Left hindlimb (tissue), 1 donor: ENCODE measurements at regions not wholly inside any gene's neighbourhood (a gene's known extent, or its start where the extent isn't known, plus 50 kb on each side); places are given as distances from the start of the nearest gene placed in this dataset.
A peak's percentile ranks its signal among the peaks of the same experiment; 100 is the strongest.

Experiments
- DNase-seq: peaks from one replicate; pipeline ENCODE4 v3.0.0-alpha.2; 2018

- no peak for DNase-seq
Measured at GRCh38 chr3:84439476-84439875, 519.3 kb upstream of the CADM2 start.

DNA sequence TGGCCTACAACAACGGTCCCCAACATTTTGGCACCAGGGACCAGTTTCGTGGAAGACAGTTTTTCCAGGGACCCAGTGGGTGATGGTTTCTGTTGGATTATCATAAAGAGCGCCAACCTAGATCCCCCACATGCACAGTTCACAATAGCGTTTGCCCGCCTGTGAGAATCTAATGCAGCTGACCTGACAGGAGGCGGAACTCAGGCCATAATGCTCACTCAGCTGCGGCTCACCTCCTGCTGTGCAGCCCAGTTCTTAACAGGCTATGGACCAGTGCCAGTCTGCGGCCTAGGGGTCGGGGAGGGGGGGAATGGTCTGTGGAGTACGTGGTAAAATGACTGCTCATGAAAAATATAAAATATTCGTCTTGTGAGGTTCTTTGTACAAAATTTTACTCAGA, 518.5 kb upstream of the CADM2 start:
- DNase-seq, result peak; percentile 16

- DNase-seq, result no peak
Measured at GRCh38 chr3:84442533-84442932, 516.3 kb upstream of the CADM2 start.

DNA sequence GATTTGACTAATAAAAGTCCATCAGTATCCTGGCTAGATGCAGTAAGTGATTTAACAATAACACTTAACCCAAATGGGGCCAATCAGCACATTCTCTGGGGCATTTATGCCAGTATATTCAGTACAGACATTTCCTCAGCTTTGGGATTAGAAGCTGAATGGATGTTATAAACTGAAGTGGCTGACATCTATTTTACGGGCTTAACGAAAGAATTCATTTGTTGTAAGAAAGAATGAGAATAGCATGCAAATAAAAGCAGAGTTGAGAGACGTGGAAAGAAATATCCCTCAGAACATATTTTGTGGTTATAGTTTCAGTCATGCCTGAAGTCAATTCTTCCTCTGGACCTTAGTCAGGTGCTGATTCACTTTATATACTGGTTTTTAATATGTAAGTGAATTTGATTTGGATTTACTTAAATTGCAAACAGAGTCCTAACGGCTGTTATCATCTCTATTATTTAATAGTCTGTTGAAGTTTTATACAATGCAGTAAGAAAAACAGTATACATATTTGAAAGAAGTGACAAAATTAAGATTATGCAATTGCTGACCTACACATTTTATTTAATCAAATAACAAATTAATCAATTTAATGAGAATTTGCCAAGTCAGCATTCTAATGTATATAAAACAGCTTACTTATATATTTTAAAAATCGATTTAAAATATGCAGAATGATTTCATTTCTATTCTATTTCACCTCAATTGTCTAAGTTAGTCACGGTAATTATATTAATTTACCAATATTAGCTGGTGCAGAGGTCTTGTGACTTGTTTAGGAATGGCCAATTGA, 513.9 kb upstream of the CADM2 start:
- DNase-seq, result no peak

DNA sequence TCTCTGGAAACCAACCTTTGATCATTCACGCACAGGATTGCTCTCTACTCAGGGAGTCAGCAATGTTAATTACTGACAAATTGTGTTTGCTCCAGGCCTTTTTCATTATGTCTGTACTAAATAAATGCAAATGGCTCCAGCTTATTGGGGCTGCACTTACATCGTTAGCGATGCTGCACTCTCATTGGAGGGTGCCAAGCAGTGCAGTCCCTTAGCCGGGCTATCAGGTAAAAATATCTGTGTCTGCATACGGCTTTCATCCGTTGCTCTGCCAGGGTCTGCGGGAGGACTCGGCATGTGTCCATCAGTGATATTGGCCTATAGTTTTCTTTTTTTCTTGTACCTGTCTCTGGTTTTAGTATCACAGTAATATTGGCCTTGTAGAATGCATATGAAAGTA, 471.5 kb upstream of the CADM2 start:
- no peak for DNase-seq

DNA sequence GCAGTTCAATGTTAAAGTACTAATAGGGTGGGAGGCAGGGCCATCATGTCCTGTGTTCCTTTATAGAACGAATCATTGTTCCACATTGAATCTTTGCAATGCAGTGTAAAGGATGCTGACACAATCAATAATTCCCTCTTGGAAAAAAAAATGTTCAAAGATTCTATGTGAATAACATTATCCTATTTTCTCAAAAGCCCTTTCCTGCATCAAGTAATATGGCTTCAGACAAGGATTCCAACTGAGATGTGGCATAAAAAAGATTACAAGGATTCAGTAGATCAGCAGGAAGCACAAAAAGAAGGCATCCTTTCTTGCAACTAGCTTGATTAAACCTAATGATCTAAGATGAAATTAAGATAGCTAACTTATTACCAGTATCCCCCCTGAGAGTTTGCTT, 454.0 kb upstream of the CADM2 start:
- DNase-seq, result no peak

DNA sequence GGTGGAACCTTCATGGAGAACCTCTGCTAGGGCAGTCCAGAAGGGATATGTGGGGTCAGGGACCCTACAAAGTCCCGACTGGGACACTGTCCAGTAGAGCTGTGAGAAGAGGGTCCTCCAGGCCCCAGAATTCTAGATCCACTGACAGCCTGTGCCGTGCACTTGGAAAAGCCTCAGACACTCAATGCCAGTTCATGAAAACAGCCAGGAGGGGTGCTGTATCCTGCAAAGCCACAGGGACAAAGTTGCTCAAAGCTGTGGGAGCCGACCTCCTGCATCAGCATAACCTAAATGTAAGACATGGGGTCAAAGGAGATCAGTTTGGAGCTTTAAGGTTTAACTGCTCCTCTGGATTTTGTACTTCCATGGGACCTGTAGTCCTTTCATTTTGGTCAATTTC, 448.8 kb upstream of the CADM2 start:
- DNase-seq, result no peak

- no peak for DNase-seq
Measured at GRCh38 chr3:84522893-84523292, 435.9 kb upstream of the CADM2 start.

DNA sequence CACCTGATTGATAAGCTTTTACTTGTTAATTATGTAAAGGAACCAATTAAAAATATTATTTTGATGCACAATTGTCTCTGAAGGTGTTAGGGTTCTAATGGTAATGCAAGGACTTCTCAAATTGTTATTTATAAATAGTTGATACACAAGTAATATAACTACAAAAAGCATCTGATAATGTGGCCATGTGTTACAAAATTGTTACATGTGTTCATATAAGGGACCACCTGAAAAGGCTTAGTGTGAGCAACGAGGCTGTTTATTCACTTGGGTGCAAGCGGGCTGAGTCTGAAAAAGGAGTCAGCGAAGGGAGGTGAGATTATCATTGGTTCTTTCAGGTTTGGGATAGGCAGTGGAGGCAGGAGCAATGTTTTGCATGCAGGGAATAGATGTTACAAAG, 421.9 kb upstream of the CADM2 start:
- no peak for DNase-seq

GRCh38 chr3:84538597-84538996, 420.2 kb upstream of the CADM2 start:
- DNase-seq, result no peak

DNA sequence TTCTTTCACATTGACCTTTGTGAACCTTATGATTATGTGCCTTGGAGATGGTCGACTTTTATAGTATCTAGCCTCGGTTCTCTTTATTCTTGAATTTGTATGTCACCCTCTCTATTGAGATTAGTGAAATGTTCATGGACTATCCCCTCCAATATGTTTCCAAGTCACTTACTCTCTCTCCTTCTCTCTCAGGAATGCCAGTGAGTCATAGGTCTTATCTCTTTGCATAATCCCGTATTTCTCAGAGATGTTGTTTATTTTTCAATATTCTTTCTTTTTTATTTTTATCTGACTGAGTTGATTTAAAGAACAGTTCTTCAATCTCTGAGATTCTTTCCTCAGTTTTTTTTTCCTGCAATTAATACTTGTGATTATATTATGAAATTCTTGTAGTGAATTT, 411.6 kb upstream of the CADM2 start:
- DNase-seq, result no peak

DNA sequence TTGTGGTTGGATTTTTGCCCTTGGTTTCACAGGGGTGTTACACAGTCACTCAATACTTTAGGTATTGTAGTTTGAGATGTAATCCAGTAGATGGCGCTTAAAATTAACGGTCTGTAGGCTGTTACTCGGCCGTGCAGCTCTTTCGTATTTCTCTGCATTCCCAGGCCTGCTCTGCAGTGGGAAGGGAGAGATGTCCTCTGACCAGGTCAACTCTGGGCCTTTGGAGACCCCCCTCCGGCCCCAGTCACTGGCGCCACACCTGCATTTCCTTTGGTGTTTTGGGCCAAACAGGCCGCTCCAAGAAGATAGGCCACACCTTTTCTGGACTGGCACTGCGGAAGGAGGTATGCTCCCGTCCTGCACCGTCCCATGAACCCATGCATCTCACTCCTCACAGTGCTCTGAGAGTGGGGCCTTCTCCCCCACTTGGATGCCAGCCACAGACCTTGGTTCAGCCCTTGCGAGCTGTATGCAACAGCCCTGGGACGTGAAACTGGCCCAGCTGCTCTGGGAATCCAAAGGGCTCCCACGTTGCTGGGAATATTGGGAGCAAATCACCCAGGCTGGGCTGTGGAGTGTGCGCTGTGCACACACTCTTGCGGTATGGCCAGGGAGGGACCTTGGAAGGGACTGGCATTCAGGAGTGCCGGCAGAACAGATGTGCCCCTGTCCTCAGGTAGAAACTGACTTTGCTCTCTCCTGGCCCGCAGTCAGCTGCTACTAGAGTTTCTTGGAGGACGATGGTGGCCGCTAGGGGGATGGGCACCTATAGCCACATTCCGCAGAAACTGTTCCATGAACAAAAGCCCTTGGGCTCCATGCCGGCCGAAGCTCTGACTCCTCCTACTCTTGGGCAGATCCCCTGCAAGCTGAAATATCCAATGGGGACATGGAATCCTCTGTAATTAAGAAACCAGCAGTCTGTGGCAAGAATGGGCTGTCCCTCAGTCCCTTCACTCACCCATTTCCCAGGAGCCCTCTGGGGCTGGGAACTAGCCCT, 410.5 kb upstream of the CADM2 start:
- no peak for DNase-seq

DNA sequence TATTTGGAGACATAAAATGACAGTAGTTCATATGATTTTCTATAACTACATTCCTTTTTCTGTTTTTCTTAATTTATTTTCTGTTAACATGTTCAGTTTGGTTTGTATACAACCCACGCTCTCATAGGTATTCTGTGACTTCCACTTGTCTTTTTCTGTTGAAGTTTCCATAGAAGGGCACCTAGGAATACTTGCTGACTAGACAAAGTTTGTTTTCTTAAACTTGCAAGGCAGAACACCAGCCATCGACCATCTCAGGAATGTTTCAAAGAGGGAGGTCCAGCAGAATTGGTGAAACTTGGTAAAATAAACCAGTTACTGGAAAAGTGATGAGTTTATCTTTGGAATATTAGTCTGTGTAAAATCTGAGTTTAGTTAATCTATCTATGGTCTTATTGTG, 403.2 kb upstream of the CADM2 start:
- no peak for DNase-seq

DNA sequence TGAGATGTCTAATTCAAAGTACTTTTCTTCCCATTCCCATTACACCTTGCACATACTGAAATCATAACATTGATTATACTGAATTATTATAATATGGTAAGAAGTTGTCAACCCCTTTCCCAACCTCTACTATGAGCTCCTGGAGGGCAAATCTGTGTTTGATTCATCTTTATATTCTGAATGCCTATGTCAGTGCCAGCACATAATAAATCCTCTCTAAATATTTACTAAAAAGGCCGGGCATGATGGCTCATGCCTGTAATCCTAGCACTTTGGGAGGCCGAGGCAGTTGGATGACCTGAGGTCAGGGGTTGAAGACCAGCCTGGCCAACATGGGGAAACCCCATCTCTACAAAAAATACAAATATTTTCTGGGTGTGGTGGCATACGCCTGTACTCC, 392.5 kb upstream of the CADM2 start:
- DNase-seq, result no peak

GRCh38 chr3:84567796-84568195, 391.0 kb upstream of the CADM2 start:
- no peak for DNase-seq

GRCh38 chr3:84573962-84574361, 384.8 kb upstream of the CADM2 start:
- no peak for DNase-seq

DNA sequence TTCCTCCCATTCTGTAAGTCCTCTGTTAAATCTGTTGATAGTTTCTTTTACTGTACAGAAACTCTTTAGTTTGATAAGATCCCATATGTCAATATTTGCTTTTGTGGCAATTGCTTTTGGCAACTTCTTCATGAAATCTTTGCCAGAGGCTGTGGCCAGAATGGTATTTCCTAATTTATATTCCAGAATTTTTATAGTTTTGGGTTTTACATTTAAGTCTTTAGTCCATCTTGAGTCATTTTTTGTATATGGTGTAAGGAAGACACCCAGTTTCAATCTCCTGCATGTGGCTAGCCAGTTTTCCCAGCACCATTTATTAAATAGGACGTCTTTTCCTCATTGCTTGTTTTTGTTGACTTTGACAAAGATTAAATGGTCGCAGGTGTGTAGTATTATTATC, 372.4 kb upstream of the CADM2 start:
- DNase-seq, result no peak

GRCh38 chr3:84600703-84601225, 358.0 kb upstream of the CADM2 start:
- no peak for DNase-seq

GRCh38 chr3:84601303-84601702, 357.5 kb upstream of the CADM2 start:
- no peak for DNase-seq

- DNase-seq, result no peak
Measured at GRCh38 chr3:84621823-84622222, 337.0 kb upstream of the CADM2 start.

DNA sequence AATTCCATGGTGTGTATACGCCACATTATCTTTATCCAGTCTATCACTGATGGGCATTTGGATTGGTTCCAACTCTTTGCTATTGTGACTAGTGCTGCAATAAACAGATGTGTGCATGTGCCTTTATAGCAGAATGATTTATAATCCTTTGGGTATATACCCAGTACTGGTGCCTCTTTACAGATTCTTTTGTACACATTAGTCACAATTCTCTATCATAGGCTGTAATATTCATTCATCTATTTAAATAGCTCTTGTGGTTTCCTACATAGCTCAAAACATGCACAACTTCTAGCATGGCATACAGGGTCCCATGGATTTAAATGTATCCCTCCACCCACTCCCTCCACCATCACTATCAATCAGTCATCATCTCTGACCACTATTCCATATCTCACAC, 324.1 kb upstream of the CADM2 start:
- no peak for DNase-seq

DNA sequence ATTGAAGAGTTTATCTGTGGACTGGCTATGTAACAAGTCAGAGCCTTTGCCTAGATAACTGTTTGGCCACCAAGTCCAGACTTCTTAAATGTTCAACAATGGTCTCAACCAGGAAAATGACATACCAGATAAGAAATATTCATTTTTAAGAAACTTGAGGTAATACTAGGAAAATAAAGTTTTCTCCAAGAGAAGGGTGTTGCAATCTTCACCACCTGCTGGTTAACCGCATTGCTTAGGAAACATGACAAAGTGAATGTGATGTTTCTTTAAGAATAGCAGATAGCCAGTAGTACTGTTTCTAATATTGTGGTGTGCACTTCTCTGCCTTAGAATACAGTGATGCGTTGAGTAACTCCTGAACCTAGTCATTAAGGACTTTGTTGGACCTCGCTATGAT, 321.5 kb upstream of the CADM2 start:
- DNase-seq, result no peak

- no peak for DNase-seq
Measured at GRCh38 chr3:84666468-84666867, 292.3 kb upstream of the CADM2 start.

GRCh38 chr3:84679211-84679610, 279.6 kb upstream of the CADM2 start:
- no peak for DNase-seq
